Smooth muscle cell (in vitro differentiated cells): ENCODE measurements at regions not wholly inside any gene's neighbourhood (a gene's known extent, or its start where the extent isn't known, plus 50 kb on each side); places are given as distances from the start of the nearest gene placed in this dataset.

Experiments used
- DNase-seq: peaks from one replicate; lab custom pipeline; 2025; ENCODE audit not compliant: unreplicated experiment; lab: John Stamatoyannopoulos, UW
- H2AFZ ChIP-seq: fragments of 200-600 bp; sonication (generic); 2 replicates; pipeline ENCODE4 v1.6.0; 2016; ENCODE audit warnings: antibody characterized with exemption, low read depth, mild to moderate bottlenecking
- H3F3A ChIP-seq: fragments of 200-600 bp; sonication (generic); 2 replicates; pipeline ENCODE4 v1.6.0; 2017; ENCODE audit warnings: antibody characterized with exemption, low read depth
- H3K27ac ChIP-seq: fragments of 200-600 bp; sonication (generic); 2 replicates; pipeline ENCODE4 v1.5.1; 2016; ENCODE audit warnings: low read depth, mild to moderate bottlenecking
- H3K27me3 ChIP-seq: fragments of 200-600 bp; sonication (generic); 2 replicates; pipeline ENCODE4 v1.6.1; 2016; ENCODE audit warnings: low read depth, mild to moderate bottlenecking
- H3K36me3 ChIP-seq: fragments of 200-600 bp; sonication (generic); 2 replicates; pipeline ENCODE4 v1.5.1; 2016; ENCODE audit warnings: low read depth
- H3K4me1 ChIP-seq: fragments of 200-600 bp; sonication (generic); 2 replicates; pipeline ENCODE4 v1.5.1; 2016; ENCODE audit warnings: low read depth
- H3K4me2 ChIP-seq: fragments of 200-600 bp; sonication (generic); 2 replicates; pipeline ENCODE4 v1.6.0; 2016; ENCODE audit warnings: mild to moderate bottlenecking
- H3K4me3 ChIP-seq: fragments of 200-600 bp; sonication (generic); 2 replicates; pipeline ENCODE4 v1.5.1; 2016; ENCODE audit warnings: mild to moderate bottlenecking
- H3K79me2 ChIP-seq: fragments of 200-600 bp; sonication (generic); 2 replicates; pipeline ENCODE4 v1.6.0; 2016; ENCODE audit warnings: low read depth, mild to moderate bottlenecking
- H3K9ac ChIP-seq: fragments of 200-600 bp; sonication (generic); 2 replicates; pipeline ENCODE4 v1.6.0; 2016; ENCODE audit warnings: low read depth
- H3K9me3 ChIP-seq: fragments of 200-600 bp; sonication (generic); replicated peaks from 2 replicates; pipeline ENCODE4 v1.5.1; 2016; ENCODE audit warnings: low read depth
- H4K20me1 ChIP-seq: fragments of 200-600 bp; sonication (generic); 2 replicates; pipeline ENCODE4 v1.6.0; 2016; ENCODE audit warnings: low read depth
- WGBS: methylation state at CpG from one replicate; pipeline ENCODE4 v1.1.7; 2016; ENCODE audit warnings: low lambda C conversion rate; 5-methylcytosine and 5-hydroxymethylcytosine counted together
- TF ChIP-seq, protein P1 (sequence below): fragments of 200-600 bp; sonication (generic); IDR thresholded peaks from 2 replicates; pipeline ENCODE4 v1.5.1; 2017; ENCODE audit warnings: borderline replicate concordance, mild to moderate bottlenecking, antibody characterized with exemption; ENCODE audit not compliant: insufficient read depth, poor library complexity, severe bottlenecking

DNA sequence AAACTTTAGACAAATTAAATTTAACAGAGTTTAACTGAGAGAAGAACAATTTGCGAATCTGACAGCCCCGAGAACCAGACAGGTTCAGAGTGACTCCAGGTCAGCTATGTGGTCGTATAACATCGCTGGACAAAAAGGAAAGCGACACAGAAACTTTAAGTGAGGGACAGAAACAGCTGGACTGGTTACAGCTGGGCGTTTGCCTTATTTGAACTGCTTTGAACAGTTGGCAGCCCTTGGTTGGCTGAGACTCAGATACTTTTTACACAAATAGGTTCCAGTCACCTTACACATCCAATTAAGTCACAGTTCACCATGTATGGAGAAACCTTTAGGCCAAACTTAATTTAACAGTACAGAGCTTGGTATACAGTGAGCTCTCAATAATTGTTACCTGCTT, 436.9 kb downstream of the GUCY1A2 start:
- Histone ChIP-seq H3K79me2 (no peaks in the 10 kb centered on the region), H4K20me1 (no peaks in the 10 kb centered on the region), H3K4me1 (no peaks in the 10 kb centered on the region), H3K9me3 (no peaks in the 10 kb centered on the region), H3K36me3 (no peaks in the 10 kb centered on the region), H2AFZ (no peak overlapping the region), H3K27me3 (no peaks in the 10 kb centered on the region), H3K27ac (no peak overlapping the region), H3F3A (no peaks in the 10 kb centered on the region), H3K9ac (no peak overlapping the region), H3K4me2 (no peak overlapping the region), H3K4me3 (no peak overlapping the region)
- DNase-seq = no peak
- 87% methylated on average over 6 of the region's 6 CpGs for WGBS
- TF ChIP-seq, protein P1, sequence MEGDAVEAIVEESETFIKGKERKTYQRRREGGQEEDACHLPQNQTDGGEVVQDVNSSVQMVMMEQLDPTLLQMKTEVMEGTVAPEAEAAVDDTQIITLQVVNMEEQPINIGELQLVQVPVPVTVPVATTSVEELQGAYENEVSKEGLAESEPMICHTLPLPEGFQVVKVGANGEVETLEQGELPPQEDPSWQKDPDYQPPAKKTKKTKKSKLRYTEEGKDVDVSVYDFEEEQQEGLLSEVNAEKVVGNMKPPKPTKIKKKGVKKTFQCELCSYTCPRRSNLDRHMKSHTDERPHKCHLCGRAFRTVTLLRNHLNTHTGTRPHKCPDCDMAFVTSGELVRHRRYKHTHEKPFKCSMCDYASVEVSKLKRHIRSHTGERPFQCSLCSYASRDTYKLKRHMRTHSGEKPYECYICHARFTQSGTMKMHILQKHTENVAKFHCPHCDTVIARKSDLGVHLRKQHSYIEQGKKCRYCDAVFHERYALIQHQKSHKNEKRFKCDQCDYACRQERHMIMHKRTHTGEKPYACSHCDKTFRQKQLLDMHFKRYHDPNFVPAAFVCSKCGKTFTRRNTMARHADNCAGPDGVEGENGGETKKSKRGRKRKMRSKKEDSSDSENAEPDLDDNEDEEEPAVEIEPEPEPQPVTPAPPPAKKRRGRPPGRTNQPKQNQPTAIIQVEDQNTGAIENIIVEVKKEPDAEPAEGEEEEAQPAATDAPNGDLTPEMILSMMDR = no peak

DNA sequence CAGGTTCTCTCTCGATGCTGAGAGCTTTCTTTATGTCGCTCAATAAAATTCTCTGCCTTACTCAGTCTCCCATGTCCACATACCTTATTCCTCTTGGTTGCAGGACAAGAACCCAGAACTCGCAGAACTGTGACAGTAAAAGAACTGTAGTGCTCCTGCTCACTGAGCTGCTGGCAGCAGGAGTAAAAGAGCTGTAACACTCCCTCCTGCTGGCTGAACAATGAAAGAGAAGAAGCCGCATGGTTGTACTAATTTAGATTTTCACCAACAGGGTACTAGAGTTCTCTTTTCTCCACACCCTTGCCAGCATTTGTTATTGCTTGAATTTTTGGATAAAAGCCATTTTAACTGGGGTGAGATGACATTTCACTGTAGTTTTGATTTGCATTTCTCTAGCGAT, 433.2 kb downstream of the GUCY1A2 start:
- 82% methylated on average over 5 of the region's 5 CpGs for WGBS
- no peaks in the 10 kb centered on the region for H3K4me1 ChIP-seq
- TF ChIP-seq, protein P1 = peak; percentile 53
- no peaks in the 10 kb centered on the region for H3K27me3 ChIP-seq
- H3F3A ChIP-seq = no peaks in the 10 kb centered on the region
- no peak overlapping the region for H3K27ac ChIP-seq
- H3K9me3 ChIP-seq = no peaks in the 10 kb centered on the region
- DNase-seq = no peak
- H4K20me1 ChIP-seq = no peaks in the 10 kb centered on the region
- H3K79me2 ChIP-seq = no peaks in the 10 kb centered on the region
- no peak overlapping the region for H3K9ac ChIP-seq
- H2AFZ ChIP-seq = no peak overlapping the region
- no peaks in the 10 kb centered on the region for H3K36me3 ChIP-seq
- H3K4me2 ChIP-seq = no peak overlapping the region
- no peak overlapping the region for H3K4me3 ChIP-seq

DNA sequence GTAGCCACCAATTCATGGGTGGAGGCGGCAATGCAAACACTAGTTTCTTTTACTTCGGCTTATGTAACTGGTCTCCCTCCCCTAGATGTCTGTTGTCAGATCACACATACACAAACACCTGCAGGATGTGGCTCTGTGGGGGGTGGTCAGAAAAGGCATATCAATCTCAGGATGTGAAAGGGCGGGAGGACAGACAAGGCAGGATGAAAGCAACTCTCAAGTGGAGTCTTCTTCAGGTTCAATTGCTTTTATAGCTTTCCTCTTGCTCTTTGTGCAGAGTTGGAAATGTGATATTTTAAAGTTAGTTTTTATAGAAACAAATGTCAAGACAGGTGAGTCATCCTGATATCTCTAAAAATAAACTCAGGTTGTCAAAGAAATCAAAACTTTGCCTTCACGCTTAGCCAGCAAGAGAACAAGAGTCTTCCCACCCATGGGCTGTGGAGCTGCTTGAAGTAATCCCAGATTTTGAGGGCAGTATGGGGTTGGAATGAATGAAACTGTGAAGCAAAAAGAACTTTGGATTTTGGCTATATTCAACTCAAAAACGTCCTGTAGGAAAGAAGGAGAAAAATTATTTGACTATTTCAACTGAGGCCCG, 423.4 kb downstream of the GUCY1A2 start:
- Histone ChIP-seq H3K27ac (no peak overlapping the region), H3K4me3 (no peak overlapping the region), H3K79me2 (no peaks in the 10 kb centered on the region), H3K27me3 (no peaks in the 10 kb centered on the region), H3K4me2 (no peak overlapping the region), H4K20me1 (no peaks in the 10 kb centered on the region), H2AFZ (no peak overlapping the region), H3F3A (no peaks in the 10 kb centered on the region), H3K9ac (no peak overlapping the region), H3K36me3 (no peaks in the 10 kb centered on the region), H3K9me3 (no peaks in the 10 kb centered on the region), H3K4me1 (no peaks in the 10 kb centered on the region)
- DNase-seq = no peak
- WGBS = 84% methylated on average over 6 of the region's 6 CpGs
- TF ChIP-seq, protein P1 = no peak

DNA sequence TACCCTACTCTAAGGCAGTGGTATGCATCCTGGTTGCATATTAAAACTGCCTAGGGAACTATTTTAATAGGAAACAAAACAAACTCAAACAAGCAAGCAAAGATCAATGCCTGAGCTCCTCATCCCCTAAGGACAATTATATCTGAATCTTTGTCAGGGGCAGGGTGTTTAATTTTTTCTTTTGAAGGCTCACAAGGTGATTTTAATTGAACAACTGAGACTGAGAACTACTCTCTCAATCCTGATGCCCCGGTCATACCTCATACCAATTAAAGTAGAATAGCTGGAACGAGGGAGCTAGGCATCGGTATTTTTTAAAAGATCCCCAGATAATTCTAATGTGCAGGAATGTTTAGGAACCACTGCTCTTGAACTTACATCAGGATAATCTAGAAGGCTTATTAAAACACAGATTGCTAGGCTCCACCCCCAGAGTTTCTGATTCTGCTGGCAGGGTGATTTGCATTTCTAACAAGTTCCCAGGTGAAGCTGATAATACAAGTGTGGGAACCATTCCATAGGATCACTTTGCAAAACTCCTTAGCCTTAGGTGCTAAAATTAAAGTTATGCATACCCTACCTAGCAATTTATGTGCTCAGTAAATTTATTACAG, 416.5 kb downstream of the GUCY1A2 start:
- WGBS = 86% methylated on average over 3 of the region's 3 CpGs
- H4K20me1 ChIP-seq = no peaks in the 10 kb centered on the region
- H3K27me3 ChIP-seq = no peaks in the 10 kb centered on the region
- no peak overlapping the region for H3K9ac ChIP-seq
- no peaks in the 10 kb centered on the region for H3K36me3 ChIP-seq
- DNase-seq = no peak
- no peak overlapping the region for H3K4me3 ChIP-seq
- TF ChIP-seq, protein P1 = no peak
- no peak overlapping the region for H3K27ac ChIP-seq
- no peaks in the 10 kb centered on the region for H3K4me1 ChIP-seq
- H2AFZ ChIP-seq = no peak overlapping the region
- no peak overlapping the region for H3K4me2 ChIP-seq
- H3K9me3 ChIP-seq = no peaks in the 10 kb centered on the region
- H3K79me2 ChIP-seq = no peaks in the 10 kb centered on the region
- no peaks in the 10 kb centered on the region for H3F3A ChIP-seq
